GM18505 (cell line): ENCODE measurements at regions not wholly inside any gene's neighbourhood (a gene's known extent, or its start where the extent isn't known, plus 50 kb on each side); places are given as distances from the start of the nearest gene placed in this dataset.
"Not testable (repeated sequence)": the region's sequence is repeated elsewhere in the genome, so short reads cannot be mapped to it uniquely, and the experiment has no call there.

Source experiments
- ATAC-seq: cut with Tn5 transposase; IDR thresholded peaks from one replicate; pipeline ENCODE4 v1.9.1; 2021; ENCODE audit not compliant: unreplicated experiment
- POLR2A ChIP-seq: IDR thresholded peaks from 4 replicates; pipeline ENCODE4 v1.6.1; 2011; ENCODE audit warnings: borderline replicate concordance; ENCODE audit not compliant: insufficient read depth, insufficient read length; ENCODE audit errors: extremely low read depth

GRCh38 chr11:116388146-116388545, 384.6 kb downstream of the BUD13 start:
- ATAC-seq = no peak
- TF ChIP-seq POLR2A = no peak

GRCh38 chr11:116387641-116388040, 385.1 kb downstream of the BUD13 start:
- no peak for TF ChIP-seq POLR2A
- no peak for ATAC-seq

- ATAC-seq = no peak
- no peak for TF ChIP-seq POLR2A
Observed at GRCh38 chr11:116386118-116386699, 386.6 kb downstream of the BUD13 start.

- no peak for TF ChIP-seq POLR2A
- no peak for ATAC-seq
Observed at GRCh38 chr11:116384876-116385275, 387.9 kb downstream of the BUD13 start.

GRCh38 chr11:116384407-116384806, 388.4 kb downstream of the BUD13 start:
- no peak for ATAC-seq
- no peak for TF ChIP-seq POLR2A

- ATAC-seq = no peak
- no peak for TF ChIP-seq POLR2A
Observed at GRCh38 chr11:116379185-116379828, 393.5 kb downstream of the BUD13 start.

- no peak for ATAC-seq
- no peak for TF ChIP-seq POLR2A
Observed at GRCh38 chr11:116376547-116376946, 396.2 kb downstream of the BUD13 start.

- no peak for ATAC-seq
- no peak for TF ChIP-seq POLR2A
Observed at GRCh38 chr11:116376054-116376453, 396.7 kb downstream of the BUD13 start.

GRCh38 chr11:116375221-116375620, 397.6 kb downstream of the BUD13 start:
- ATAC-seq = no peak
- no peak for TF ChIP-seq POLR2A

GRCh38 chr11:116374085-116374484, 398.7 kb downstream of the BUD13 start:
- no peak for TF ChIP-seq POLR2A
- ATAC-seq = no peak

- no peak for TF ChIP-seq POLR2A
- ATAC-seq = no peak
Observed at GRCh38 chr11:116373104-116373944, 399.5 kb downstream of the BUD13 start.

- ATAC-seq = no peak
- no peak for TF ChIP-seq POLR2A
Observed at GRCh38 chr11:116371146-116371545, 401.6 kb downstream of the BUD13 start.

GRCh38 chr11:116368784-116369183, 404.0 kb downstream of the BUD13 start:
- no peak for ATAC-seq
- TF ChIP-seq POLR2A = no peak

- no peak for TF ChIP-seq POLR2A
- ATAC-seq = no peak
Observed at GRCh38 chr11:116366980-116367645, 405.7 kb downstream of the BUD13 start.

GRCh38 chr11:116366451-116366850, 406.3 kb downstream of the BUD13 start:
- no peak for TF ChIP-seq POLR2A

GRCh38 chr11:116364925-116365324, 407.9 kb downstream of the BUD13 start:
- ATAC-seq = not testable (repeated sequence)

More at GRCh38 chr11:116366451-116366850, 406.3 kb downstream of the BUD13 start:
- no peak for ATAC-seq
